ENCODE measurements at regions not wholly inside any gene's neighbourhood (a gene's known extent, or its start where the extent isn't known, plus 50 kb on each side); places are given as distances from the start of the nearest gene placed in this dataset.

GRCh38 chr7:93016681-93017381, 100.9 kb downstream of the SAMD9 start:
- Histone ChIP-seq H3K36me3 (ENCODE audit: control insufficient read depth in 2 of 4, insufficient read depth in 4 of 4, low read length in 3 of 4) (no peaks in the 10 kb centered on the region), H3K27me3 (replicated peaks in 1 of 4; ENCODE audit: control insufficient read depth in 3 of 4, extremely low read depth in 1 of 4, insufficient read depth in 3 of 4, low read length in 3 of 4) (no peaks in the 10 kb centered on the region), H2AFZ (ENCODE audit: low read length) (no peak overlapping the region), H3K14ac (ENCODE audit: insufficient read length) (no peak overlapping the region), H2BK20ac (ENCODE audit: low read length) (no peak overlapping the region), H3K23ac (ENCODE audit: insufficient read length) (no peak overlapping the region), H3K79me2 (ENCODE audit: control insufficient read depth in 1 of 2, insufficient read depth in 2 of 2, low read length in 2 of 2) (no peaks in the 10 kb centered on the region), H4K20me1 (replicated peaks in 1 of 2; ENCODE audit: control insufficient read depth in 1 of 2, insufficient read depth in 2 of 2, low read length in 2 of 2) (no peaks in the 10 kb centered on the region), H2BK120ac (replicated peaks; ENCODE audit: low read depth, low read length) (no peak overlapping the region), H3K27ac (ENCODE audit: low read depth, low read length) (no peak overlapping the region), H4K5ac (ENCODE audit: insufficient read length, low read depth, low read length) (no peak overlapping the region), H4K8ac (ENCODE audit: extremely low read depth, insufficient read depth, low read length) (no peak overlapping the region), H3K23me2 (ENCODE audit: low read depth, low read length) (no peaks in the 10 kb centered on the region), H3K4ac (replicated peaks; ENCODE audit: insufficient read length, low read depth, low read length) (no peak overlapping the region), H4K91ac (replicated peaks; ENCODE audit: insufficient read length, low read length) (no peak overlapping the region), H2BK5ac (ENCODE audit: low read depth, low read length) (no peak overlapping the region), H2BK12ac (ENCODE audit: low read depth, low read length) (no peak overlapping the region), H3K56ac (replicated peaks; ENCODE audit: insufficient read length, low read depth, low read length) (no peak overlapping the region), H2AK5ac (ENCODE audit: low read depth, low read length) (no peak overlapping the region), H3K18ac (ENCODE audit: extremely low read depth, low read length) (no peak overlapping the region), H3K4me3 (ENCODE audit: extremely low read depth in 1 of 4, insufficient read depth in 2 of 4, low read depth in 3 of 4, low read length in 4 of 4) (no peak overlapping the region), H3K9me3 (ENCODE audit: insufficient read depth in 2 of 2, low read depth in 1 of 2, low read length in 1 of 2) (no peaks in the 10 kb centered on the region), H3K9ac (replicated peaks in 1 of 4; ENCODE audit: extremely low read depth in 1 of 4, low read depth in 3 of 4, low read length in 3 of 4) (no peak overlapping the region), H3K4me2 (ENCODE audit: insufficient read depth in 1 of 2, low read depth in 2 of 2, low read length in 2 of 2) (no peak overlapping the region), H3K4me1 (replicated peaks in 1 of 4; ENCODE audit: control insufficient read depth in 3 of 4, insufficient read depth in 4 of 4, low read length in 3 of 4) (no peaks in the 10 kb centered on the region), H3K79me1 (ENCODE audit: low read depth, low read length) (no peaks in the 10 kb centered on the region), H2BK15ac (ENCODE audit: low read length) (no peak overlapping the region)
- ChIA-PET CTCF (ENCODE audit: partially characterized antibody) (interaction anchor here (1.2 to 1.4 kb wide), 3 partner anchors 90 to 229 kb away, joined by 3 to 4 read pairs (median 3); no protein-coding TSS in a partner anchor), POLR2A (ENCODE audit: partially characterized antibody) (no interaction called here)
- DNase-seq (ENCODE audit: low read depth in 1 of 2, low spot score in 2 of 2): no peak
- FAIRE-seq: no peak
- whole genome bisulfite sequencing, 2 experiments (ENCODE audit: extremely low coverage in 1 of 2, insufficient coverage in 1 of 2, insufficient read length in 1 of 2, insufficient replicate concordance in 2 of 2, low coverage in 1 of 2, low lambda C conversion rate in 2 of 2, missing lambda C conversion rate in 1 of 2): 84% methylated on average over 8 of the region's 8 CpGs; no CpG with 5 or more reads in 1 of the 2 experiments
- TF ChIP-seq CTCF (IDR thresholded peaks at IDR 0.05; ENCODE audit: control extremely low read depth in 1 of 3, insufficient read depth in 1 of 3, low read depth in 1 of 3, low read length in 3 of 3): no peak
- no peak for TF ChIP-seq GABPA (IDR thresholded peaks at IDR 0.05; ENCODE audit: borderline replicate concordance, insufficient read depth, low read length)
- TF ChIP-seq CHD1 (IDR thresholded peaks at IDR 0.05; ENCODE audit: low read depth, low read length): no peak
- no peak for TF ChIP-seq POLR2A (IDR thresholded peaks at IDR 0.05; ENCODE audit: control extremely low read depth in 1 of 2, low read depth in 2 of 2, low read length in 2 of 2)
- TF ChIP-seq POU5F1 (IDR thresholded peaks at IDR 0.05; ENCODE audit: low read depth, low read length): no peak
- no peak for TF ChIP-seq BACH1 (IDR thresholded peaks at IDR 0.05; ENCODE audit: low read length)
- no peak for TF ChIP-seq MAX (IDR thresholded peaks at IDR 0.05)
- no peak for TF ChIP-seq CREB1 (IDR thresholded peaks at IDR 0.05)
- no peak for TF ChIP-seq SIRT6 (IDR thresholded peaks at IDR 0.05; ENCODE audit: low read length)
- no peak for TF ChIP-seq ATF3 (IDR thresholded peaks at IDR 0.05; ENCODE audit: insufficient read depth, low read depth, low read length)
- TF ChIP-seq SP1 (IDR thresholded peaks at IDR 0.05; ENCODE audit: low read depth, low read length): no peak
- no peak for TF ChIP-seq SP2 (IDR thresholded peaks at IDR 0.05; ENCODE audit: low read length)
